ENCODE measurements at regions not wholly inside any gene's neighbourhood (a gene's known extent, or its start where the extent isn't known, plus 50 kb on each side); places are given as distances from the start of the nearest gene placed in this dataset.
A peak's percentile ranks its signal among the peaks of the same experiment; 100 is the strongest.
"Not testable (repeated sequence)": the region's sequence is repeated elsewhere in the genome, so short reads cannot be mapped to it uniquely, and the experiment has no call there.

DNA sequence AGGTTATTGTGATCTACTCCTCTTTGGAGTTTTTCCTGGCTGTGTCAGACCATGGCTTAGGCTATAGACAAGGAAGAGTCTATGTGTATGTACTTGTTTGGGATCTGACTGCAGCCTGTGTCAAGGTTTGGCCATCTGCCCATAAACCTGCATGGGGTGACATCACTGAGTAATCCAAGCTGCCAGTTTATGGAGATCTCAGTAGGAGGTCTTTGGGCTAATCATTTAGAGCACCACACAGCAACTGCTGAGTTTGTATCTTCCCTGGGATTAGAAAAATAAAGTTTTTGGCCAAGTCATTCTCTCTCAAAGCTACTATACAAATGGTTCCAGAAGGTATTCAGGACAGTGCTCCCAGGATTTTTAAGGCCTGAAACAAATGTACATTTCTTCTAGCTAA is 65.5 kb upstream of the HSPB3 start:
- peak overlapping the region in 2 of 12 donors; percentile 16 to 66 for H3K27ac ChIP-seq
- ATAC-seq (peak in 1 of 4 donors; percentile 37), DNase-seq (peak in 2 of 5 donors; percentile 12 to 41)
- peaks cover 0 to 48% (median 14%) of the 10 kb centered on the region in 12 donors for H3K4me1 ChIP-seq
- no peaks in the 10 kb centered on the region for H3K27me3 ChIP-seq
- H3K36me3 ChIP-seq: no peaks in the 10 kb centered on the region
- no peak overlapping the region for H3K4me3 ChIP-seq
- intact Hi-C loops (cut with DNase I): loop anchor here in 1 of 10 donors (10.0 kb wide), 1 partner anchor 45 kb away; no protein-coding TSS in a partner anchor
- peaks cover 0 to 3% (median 0%) of the 10 kb centered on the region in 12 donors for H3K9me3 ChIP-seq
- TF ChIP-seq POLR2A (IDR thresholded peaks at IDR 0.05) (no peak), CTCF (IDR thresholded peaks at IDR 0.05) (no peak)

DNA sequence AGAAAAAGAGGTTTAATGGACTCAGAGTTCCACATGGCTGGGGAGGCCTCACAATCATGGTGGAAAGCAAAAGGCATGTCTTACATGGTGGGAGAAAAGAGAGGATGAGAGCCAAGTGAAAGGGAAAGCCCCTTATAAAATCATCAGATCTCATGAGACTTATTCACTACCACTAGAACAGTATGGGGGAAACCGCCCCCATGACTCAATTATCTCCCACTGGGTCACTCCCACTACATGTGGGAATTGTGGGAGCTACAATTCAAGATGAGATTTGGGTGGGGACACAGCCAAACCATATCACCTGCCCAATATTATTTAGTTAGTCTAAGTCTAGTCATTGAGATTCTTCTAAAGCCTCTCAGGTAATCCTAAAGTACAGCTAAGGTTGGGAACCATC is 66.1 kb upstream of the HSPB3 start:
- DNase-seq, H3K9me3 ChIP-seq, ATAC-seq, H3K4me3 ChIP-seq, H3K27me3 ChIP-seq, H3K36me3 ChIP-seq: not testable (repeated sequence)
- Histone ChIP-seq H3K4me1 (peaks cover 0 to 50% (median 14%) of the 10 kb centered on the region in 12 donors), H3K27ac (peak overlapping the region in 4 of 12 donors; percentile 30 to 84 (median 66))
- intact Hi-C loops (cut with DNase I): loop anchor here in 1 of 10 donors (10.0 kb wide), 1 partner anchor 75 kb away; the partner anchor contains the start of gene ARL15
- 86 to 96% (median 90%) methylated on average over 1 of the region's 1 CpG for WGBS, 4 donors

DNA sequence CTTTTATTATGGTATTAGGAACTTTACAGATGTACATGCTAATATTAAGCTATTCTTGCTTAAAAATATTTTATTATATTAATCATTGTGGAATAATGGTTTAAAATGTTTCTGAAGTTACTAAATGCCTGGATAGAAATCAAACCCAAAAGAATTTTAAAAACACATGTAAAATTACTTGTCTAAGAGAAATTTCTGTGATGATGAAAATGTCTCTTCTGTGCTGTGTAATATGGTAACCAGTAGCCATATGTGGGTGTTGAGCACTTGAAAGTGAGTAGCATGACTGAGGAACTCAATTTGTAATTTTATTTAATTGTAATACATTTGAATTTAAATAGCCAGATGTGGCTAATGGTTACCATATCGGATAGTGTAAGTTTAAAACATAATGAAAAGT is 66.7 kb upstream of the HSPB3 start:
- Histone ChIP-seq H3K36me3 (no peaks in the 10 kb centered on the region), H3K4me3 (no peak overlapping the region), H3K27ac (peak overlapping the region in 6 of 12 donors; percentile 26 to 84 (median 52)), H3K27me3 (no peaks in the 10 kb centered on the region), H3K9me3 (peaks cover 0 to 3% (median 0%) of the 10 kb centered on the region in 12 donors), H3K4me1 (peaks cover 0 to 55% (median 14%) of the 10 kb centered on the region in 12 donors)
- ATAC-seq (no peak), DNase-seq (no peak)
- TF ChIP-seq CTCF (IDR thresholded peaks at IDR 0.05) (no peak), POLR2A (IDR thresholded peaks at IDR 0.05) (no peak)
- intact Hi-C loops (cut with DNase I): loop anchor here in 1 of 10 donors (10.0 kb wide), 1 partner anchor 74 kb away; the partner anchor contains the start of gene ARL15
- 95 to 100% (median 97%) methylated on average over 1 of the region's 1 CpG for WGBS, 4 donors

GRCh38 chr5:54388409-54388808 is 67.1 kb upstream of the HSPB3 start:
- H3K4me3 ChIP-seq: no peak overlapping the region
- H3K36me3 ChIP-seq: no peaks in the 10 kb centered on the region
- no peaks in the 10 kb centered on the region for H3K27me3 ChIP-seq
- H3K4me1 ChIP-seq: peaks cover 0 to 59% (median 14%) of the 10 kb centered on the region in 12 donors
- TF ChIP-seq POLR2A (IDR thresholded peaks at IDR 0.05): no peak
- no peak for TF ChIP-seq CTCF (IDR thresholded peaks at IDR 0.05)
- ATAC-seq (peak; percentile 47 to 71 (median 56)), DNase-seq (no peak)
- H3K9me3 ChIP-seq: peaks cover 0 to 3% (median 0%) of the 10 kb centered on the region in 12 donors
- 59 to 72% (median 67%) methylated on average over 5 of the region's 5 CpGs for WGBS, 4 donors
- intact Hi-C loops (cut with DNase I): loop anchor here in 1 of 10 donors (10.0 kb wide), 1 partner anchor 74 kb away; the partner anchor contains the start of gene ARL15
- peak overlapping the region in 9 of 12 donors; percentile 11 to 84 (median 42) for H3K27ac ChIP-seq

All from heart left ventricle (tissue), 16 donors.